ENCODE measurements at regions not wholly inside any gene's neighbourhood (a gene's known extent, or its start where the extent isn't known, plus 50 kb on each side); places are given as distances from the start of the nearest gene placed in this dataset.

GRCh38 chr3:187916072-187916471, 170.8 kb upstream of the BCL6 start:
- Histone ChIP-seq H3K9me3 (ENCODE audit: control insufficient read depth in 1 of 2, insufficient read depth in 1 of 2, low read depth in 1 of 2, low read length in 2 of 2) (no peaks in the 10 kb centered on the region), H3K27me3 (ENCODE audit: insufficient read depth, low read length) (no peaks in the 10 kb centered on the region), H3K9ac (ENCODE audit: low read length) (no peak overlapping the region), H3K4me2 (ENCODE audit: low read length) (no peak overlapping the region), H3K9me2 (ENCODE audit: insufficient read depth) (no peaks in the 10 kb centered on the region), H4K20me1 (ENCODE audit: insufficient read depth) (no peaks in the 10 kb centered on the region), H3K4me3 (replicated peaks in 1 of 2; ENCODE audit: low read depth in 1 of 2, low read length in 2 of 2) (no peak overlapping the region), H3K27ac (ENCODE audit: low read depth, low read length) (no peak overlapping the region), H3K79me2 (ENCODE audit: insufficient read depth, low read length) (no peaks in the 10 kb centered on the region), H3K36me3 (ENCODE audit: control insufficient read depth in 1 of 2, insufficient read depth in 2 of 2, low read length in 2 of 2) (no peaks in the 10 kb centered on the region), H2AFZ (ENCODE audit: low read depth, low read length, poor library complexity, severe bottlenecking) (no peak overlapping the region), H3K4me1 (ENCODE audit: control insufficient read depth in 1 of 2, insufficient read depth in 2 of 2, low read length in 2 of 2) (peaks cover 5 to 14% of the 10 kb centered on the region in 2 experiments; a peak in 2 of 4 replicates)
- ATAC-seq (no peak), DNase-seq (ENCODE audit: low read depth, low spot score) (no peak)
- RAD21 ChIA-PET (ENCODE audit: low non-redundant PET in 1 of 2, low total read pairs in 2 of 2, uncharacterized antibody in 2 of 2, unreplicated experiment in 2 of 2) = no interaction called here
- TF ChIP-seq REST (IDR thresholded peaks at IDR 0.05; ENCODE audit: low read depth) = no peak
- TF ChIP-seq ATF3 (IDR thresholded peaks at IDR 0.05) = no peak
- TF ChIP-seq YY1 (IDR thresholded peaks at IDR 0.05; ENCODE audit: extremely low read depth, insufficient replicate concordance, low read depth, low read length) = no peak
- no peak for TF ChIP-seq SRF (IDR thresholded peaks at IDR 0.05; ENCODE audit: low read depth)
- TF ChIP-seq JUND (IDR thresholded peaks at IDR 0.05) = no peak
- no peak for TF ChIP-seq ELF1 (IDR thresholded peaks at IDR 0.05; ENCODE audit: borderline replicate concordance, low read depth)
- TF ChIP-seq ZFX (IDR thresholded peaks at IDR 0.05) = no peak
- no peak for TF ChIP-seq RAD21 (IDR thresholded peaks at IDR 0.05; ENCODE audit: low read depth)
- TF ChIP-seq TCF7L2 (IDR thresholded peaks at IDR 0.05; ENCODE audit: borderline replicate concordance, extremely low read depth, insufficient read depth, insufficient read length) = no peak
- no peak for TF ChIP-seq ZNF274 (IDR thresholded peaks at IDR 0.05; ENCODE audit: low read depth, low read length)
- TF ChIP-seq SP1 (IDR thresholded peaks at IDR 0.05; ENCODE audit: low read depth) = no peak
- TF ChIP-seq ZBTB33 (IDR thresholded peaks at IDR 0.05; ENCODE audit: extremely low read depth, insufficient replicate concordance, low read length) = no peak
- TF ChIP-seq FOSL1 (IDR thresholded peaks at IDR 0.05; ENCODE audit: low read depth) = no peak
- no peak for TF ChIP-seq EGR1 (IDR thresholded peaks at IDR 0.05; ENCODE audit: low read depth)
- TF ChIP-seq SIN3A (IDR thresholded peaks at IDR 0.05; ENCODE audit: low read depth) = no peak
- no peak for TF ChIP-seq MAX (IDR thresholded peaks at IDR 0.05)
- no peak for TF ChIP-seq CBX3 (IDR thresholded peaks at IDR 0.05; ENCODE audit: low read depth)
- no peak for TF ChIP-seq EZH2 (IDR thresholded peaks at IDR 0.05)
- no peak for TF ChIP-seq EZH2phosphoT487 (IDR thresholded peaks at IDR 0.05; ENCODE audit: borderline replicate concordance)
- TF ChIP-seq POLR2A (IDR thresholded peaks at IDR 0.05; ENCODE audit: borderline replicate concordance, extremely low read depth, insufficient read depth, insufficient read length) = no peak
- BruUV-seq (replicated peaks) = no TSS peak
- POLR2A ChIA-PET = no interaction called here
- CTCF ChIA-PET = no interaction called here
- intact Hi-C loops (cut with micrococcal nuclease) = no loop called here

Data from HCT116 (cell line).